Uterus (tissue), 2 donors: ENCODE measurements at regions not wholly inside any gene's neighbourhood (a gene's known extent, or its start where the extent isn't known, plus 50 kb on each side); places are given as distances from the start of the nearest gene placed in this dataset.

Experiments used
- POLR2A ChIP-seq, 2 donors: fragments of 450-650 bp; IDR thresholded peaks; one replicate each; pipeline ENCODE4 v1.6.1; 2016; ENCODE audit warnings: antibody characterized with exemption in 2 of 2, mild to moderate bottlenecking in 1 of 2, moderate library complexity in 1 of 2
- TF ChIP-seq, protein P1 (sequence below), 4 experiments: fragments of 200-600 bp in 2 of 4; fragments of 450-650 bp in 2 of 4; sonication (generic) in 2 of 4; IDR thresholded peaks; one replicate each; pipeline ENCODE4 v1.5.1; 2016 to 2019; ENCODE audit warnings: antibody characterized with exemption in 4 of 4, mild to moderate bottlenecking in 2 of 4, moderate library complexity in 1 of 4

DNA sequence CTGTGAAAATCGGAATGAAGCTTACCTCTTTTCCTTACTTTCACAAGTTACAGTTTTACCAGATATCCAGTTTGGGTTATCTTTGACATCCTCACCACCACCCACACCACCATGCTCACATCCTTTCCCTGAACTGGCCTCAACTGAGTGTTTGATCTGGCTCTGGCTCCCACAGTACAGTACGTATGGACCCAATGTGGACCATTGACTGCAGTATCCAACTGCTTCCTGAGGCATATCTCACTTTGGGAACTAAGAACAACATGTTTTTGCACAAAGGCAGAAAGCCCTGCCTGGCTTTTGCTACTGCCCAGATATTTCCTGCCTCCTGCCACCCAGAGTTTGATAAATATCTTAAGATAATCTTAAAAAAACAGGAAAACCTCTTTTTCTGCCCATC is 1232.0 kb upstream of the CDH18 start:
- TF ChIP-seq, protein P1, sequence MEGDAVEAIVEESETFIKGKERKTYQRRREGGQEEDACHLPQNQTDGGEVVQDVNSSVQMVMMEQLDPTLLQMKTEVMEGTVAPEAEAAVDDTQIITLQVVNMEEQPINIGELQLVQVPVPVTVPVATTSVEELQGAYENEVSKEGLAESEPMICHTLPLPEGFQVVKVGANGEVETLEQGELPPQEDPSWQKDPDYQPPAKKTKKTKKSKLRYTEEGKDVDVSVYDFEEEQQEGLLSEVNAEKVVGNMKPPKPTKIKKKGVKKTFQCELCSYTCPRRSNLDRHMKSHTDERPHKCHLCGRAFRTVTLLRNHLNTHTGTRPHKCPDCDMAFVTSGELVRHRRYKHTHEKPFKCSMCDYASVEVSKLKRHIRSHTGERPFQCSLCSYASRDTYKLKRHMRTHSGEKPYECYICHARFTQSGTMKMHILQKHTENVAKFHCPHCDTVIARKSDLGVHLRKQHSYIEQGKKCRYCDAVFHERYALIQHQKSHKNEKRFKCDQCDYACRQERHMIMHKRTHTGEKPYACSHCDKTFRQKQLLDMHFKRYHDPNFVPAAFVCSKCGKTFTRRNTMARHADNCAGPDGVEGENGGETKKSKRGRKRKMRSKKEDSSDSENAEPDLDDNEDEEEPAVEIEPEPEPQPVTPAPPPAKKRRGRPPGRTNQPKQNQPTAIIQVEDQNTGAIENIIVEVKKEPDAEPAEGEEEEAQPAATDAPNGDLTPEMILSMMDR (IDR thresholded peaks at IDR 0.05): no peak
- no peak for TF ChIP-seq POLR2A (IDR thresholded peaks at IDR 0.05)
